Activated CD4-positive, alpha-beta memory T cell treated with anti-CD3 and anti-CD28 coated beads for 36 hours (primary cell): ENCODE measurements at regions not wholly inside any gene's neighbourhood (a gene's known extent, or its start where the extent isn't known, plus 50 kb on each side); places are given as distances from the start of the nearest gene placed in this dataset.

ENCODE experiments used
- CTCF ChIA-PET: fragments of 350-600 bp; sonication (Branson Sonifier 250); formaldehyde crosslinking; loops from one replicate; lab custom pipeline; 2021; ENCODE audit warnings: antibody characterized with exemption, inconsistent platforms; lab: Charles Lee
- POLR2A ChIA-PET: fragments of 350-600 bp; sonication (Branson Sonifier 250); formaldehyde crosslinking; loops from one replicate; lab custom pipeline; 2021; ENCODE audit warnings: antibody characterized with exemption; lab: Charles Lee
- DNase-seq: peaks from one replicate; pipeline ENCODE4 v3.0.0-alpha.2; 2020
- H3K27ac Mint-ChIP-seq: one replicate; pipeline ENCODE4 v1.8.0; 2021; ENCODE audit warnings: mixed read lengths
- H3K27me3 Mint-ChIP-seq: one replicate; pipeline ENCODE4 v1.8.0; 2021; ENCODE audit warnings: mixed read lengths
- H3K36me3 Mint-ChIP-seq: one replicate; pipeline ENCODE4 v1.8.0; 2021; ENCODE audit warnings: mixed read lengths
- H3K4me1 Mint-ChIP-seq: one replicate; pipeline ENCODE4 v1.8.0; 2021; ENCODE audit warnings: low read depth, mixed read lengths
- H3K4me3 Mint-ChIP-seq: one replicate; pipeline ENCODE4 v1.8.0; 2021; ENCODE audit warnings: mild to moderate bottlenecking, mixed read lengths
- H3K9me3 Mint-ChIP-seq: one replicate; pipeline ENCODE4 v1.8.0; 2021; ENCODE audit warnings: mixed read lengths
- intact Hi-C: fragments of 100-400 bp; cut with micrococcal nuclease; formaldehyde crosslinking; loops from one replicate; pipeline ENCODE4 v1.15.1; 2023

DNA sequence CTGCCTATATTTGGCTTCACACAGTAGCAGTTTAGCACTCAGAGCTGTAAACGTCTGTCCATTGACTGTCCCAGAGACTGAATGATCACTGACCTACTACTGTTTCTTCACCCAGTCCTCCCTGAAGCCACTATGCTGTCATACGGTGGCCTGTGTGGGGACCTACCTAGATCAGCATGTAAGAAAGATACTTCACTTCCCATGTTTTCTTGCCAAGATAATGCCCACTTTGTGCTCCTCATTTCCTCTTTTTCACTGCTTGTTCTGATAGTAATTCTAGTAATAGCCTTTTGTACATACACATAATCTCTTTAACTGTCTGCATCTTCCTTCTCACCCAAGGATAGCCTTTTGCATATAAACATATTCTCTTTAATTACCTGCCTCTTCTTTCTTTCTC lies 109.9 kb upstream of the TIAM2 start:
- Mint-ChIP-seq H3K27me3 (no peaks in the 10 kb centered on the region), H3K4me1 (no peaks in the 10 kb centered on the region), H3K4me3 (no peak overlapping the region), H3K9me3 (no peaks in the 10 kb centered on the region), H3K36me3 (peaks cover 5% of the 10 kb centered on the region), H3K27ac (no peak overlapping the region)
- POLR2A ChIA-PET, result no interaction called here
- DNase-seq, result no peak
- CTCF ChIA-PET, result no interaction called here
- intact Hi-C loops, result no loop called here

DNA sequence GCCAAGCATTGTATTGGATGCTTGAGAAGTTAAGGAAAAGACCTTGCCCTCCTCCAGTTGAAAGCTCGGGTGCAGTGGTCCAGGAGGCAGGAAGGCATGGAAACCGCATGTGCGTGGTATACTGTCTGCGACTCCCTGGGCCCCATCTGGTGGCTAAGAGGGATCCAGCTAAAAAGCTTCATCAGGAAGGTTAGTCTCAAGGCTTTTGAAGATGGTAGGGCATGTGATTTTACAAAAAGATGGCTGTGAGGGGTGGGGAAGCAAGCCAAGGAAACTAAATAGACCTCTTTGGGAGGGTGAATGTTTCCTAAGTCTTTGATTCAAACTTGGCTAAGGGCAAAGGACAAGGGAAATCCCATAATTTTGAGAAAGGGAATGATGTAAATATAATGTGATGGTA lies 109.1 kb upstream of the TIAM2 start:
- CTCF ChIA-PET, result no interaction called here
- no peaks in the 10 kb centered on the region for H3K9me3 Mint-ChIP-seq
- POLR2A ChIA-PET, result no interaction called here
- H3K4me1 Mint-ChIP-seq, result peaks cover 4% of the 10 kb centered on the region
- no peaks in the 10 kb centered on the region for H3K27me3 Mint-ChIP-seq
- DNase-seq, result no peak
- H3K27ac Mint-ChIP-seq, result no peak overlapping the region
- intact Hi-C loops, result no loop called here
- H3K36me3 Mint-ChIP-seq, result peaks cover 5% of the 10 kb centered on the region
- no peak overlapping the region for H3K4me3 Mint-ChIP-seq

DNA sequence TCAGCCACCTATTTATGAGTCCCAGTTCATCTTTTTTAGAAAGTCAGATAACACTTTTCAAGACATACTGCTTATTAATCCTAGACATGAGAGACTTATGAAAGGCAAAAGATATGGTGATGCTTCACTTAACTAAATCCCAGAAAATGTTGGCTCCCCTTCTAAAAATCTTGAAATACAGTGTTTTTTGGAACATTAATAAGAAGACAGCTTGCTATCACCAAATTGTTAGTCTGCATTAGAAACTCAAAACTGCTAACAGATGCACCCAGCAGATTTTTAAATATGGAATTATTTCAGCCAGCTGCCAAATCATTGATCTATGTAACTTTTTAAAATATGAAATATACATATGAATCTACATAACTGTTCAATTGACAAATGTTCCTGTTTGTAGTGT lies 108.6 kb upstream of the TIAM2 start:
- Mint-ChIP-seq H3K4me3 (no peak overlapping the region), H3K36me3 (peaks cover 5% of the 10 kb centered on the region), H3K27ac (no peak overlapping the region), H3K27me3 (no peaks in the 10 kb centered on the region), H3K9me3 (no peaks in the 10 kb centered on the region), H3K4me1 (peaks cover 5% of the 10 kb centered on the region)
- POLR2A ChIA-PET, result no interaction called here
- CTCF ChIA-PET, result interaction anchor here (1.2 kb wide), 1 partner anchor 211 kb away, joined by 3 read pairs; no protein-coding TSS in a partner anchor
- DNase-seq, result no peak
- intact Hi-C loops, result no loop called here

DNA sequence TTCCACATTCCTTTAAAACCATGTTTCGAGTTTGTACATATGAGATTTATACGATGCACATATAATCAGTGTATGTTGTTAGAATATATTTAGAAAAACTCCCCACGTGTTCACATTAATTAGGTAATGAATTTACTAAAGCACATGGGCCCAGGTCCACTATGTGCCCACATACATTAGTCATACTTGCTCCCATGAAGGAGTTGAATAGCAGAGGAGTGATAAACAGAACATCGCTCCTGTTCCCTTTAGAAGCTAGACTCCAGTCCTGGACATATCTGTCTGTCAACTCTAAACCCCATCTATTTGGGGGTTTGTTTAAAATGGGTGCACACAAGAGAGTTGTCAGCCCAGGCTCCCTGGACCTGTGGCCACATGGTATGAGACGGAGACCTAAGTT lies 108.1 kb upstream of the TIAM2 start:
- CTCF ChIA-PET, result interaction anchor here (1.2 kb wide), 1 partner anchor 211 kb away, joined by 3 read pairs; no protein-coding TSS in a partner anchor
- Mint-ChIP-seq H3K4me3 (no peak overlapping the region), H3K36me3 (peaks cover 5% of the 10 kb centered on the region), H3K27me3 (no peaks in the 10 kb centered on the region), H3K27ac (no peak overlapping the region), H3K4me1 (peaks cover 5% of the 10 kb centered on the region), H3K9me3 (no peaks in the 10 kb centered on the region)
- POLR2A ChIA-PET, result no interaction called here
- intact Hi-C loops, result no loop called here
- no peak for DNase-seq

- no peak overlapping the region for H3K4me3 Mint-ChIP-seq
- no peak overlapping the region for H3K27ac Mint-ChIP-seq
- CTCF ChIA-PET, result no interaction called here
- intact Hi-C loops, result no loop called here
- peaks cover under 1% of the 10 kb centered on the region for H3K36me3 Mint-ChIP-seq
- H3K27me3 Mint-ChIP-seq, result no peaks in the 10 kb centered on the region
- H3K4me1 Mint-ChIP-seq, result peaks cover 5% of the 10 kb centered on the region
- H3K9me3 Mint-ChIP-seq, result no peaks in the 10 kb centered on the region
- POLR2A ChIA-PET, result no interaction called here
- DNase-seq, result no peak
These were observed 106.5 kb upstream of the TIAM2 start for GRCh38 chr6:154888421-154889295.

GRCh38 chr6:154890874-154891273 lies 104.2 kb upstream of the TIAM2 start:
- Mint-ChIP-seq H3K36me3 (no peaks in the 10 kb centered on the region), H3K27ac (no peak overlapping the region), H3K27me3 (no peaks in the 10 kb centered on the region), H3K9me3 (no peaks in the 10 kb centered on the region), H3K4me3 (no peak overlapping the region), H3K4me1 (peaks cover 5% of the 10 kb centered on the region)
- ChIA-PET POLR2A (no interaction called here), CTCF (interaction anchor here (0.7 kb wide), 1 partner anchor 286 kb away, joined by 3 read pairs; no protein-coding TSS in a partner anchor)
- no peak for DNase-seq
- intact Hi-C loops, result no loop called here

GRCh38 chr6:154891901-154892300 lies 103.2 kb upstream of the TIAM2 start:
- no peaks in the 10 kb centered on the region for H3K36me3 Mint-ChIP-seq
- POLR2A ChIA-PET, result no interaction called here

GRCh38 chr6:154893917-154894316 lies 101.2 kb upstream of the TIAM2 start:
- H3K9me3 Mint-ChIP-seq, result no peaks in the 10 kb centered on the region
- intact Hi-C loops, result no loop called here

More at GRCh38 chr6:154891901-154892300, 103.2 kb upstream of the TIAM2 start:
- Mint-ChIP-seq H3K27me3 (no peaks in the 10 kb centered on the region), H3K27ac (no peak overlapping the region), H3K9me3 (no peaks in the 10 kb centered on the region), H3K4me1 (peaks cover 5% of the 10 kb centered on the region), H3K4me3 (no peak overlapping the region)
- no peak for DNase-seq
- intact Hi-C loops, result no loop called here
- CTCF ChIA-PET, result no interaction called here

GRCh38 chr6:154894902-154895301 lies 100.2 kb upstream of the TIAM2 start:
- Mint-ChIP-seq H3K27ac (no peak overlapping the region), H3K27me3 (no peaks in the 10 kb centered on the region), H3K4me1 (peaks cover 5% of the 10 kb centered on the region), H3K9me3 (no peaks in the 10 kb centered on the region), H3K4me3 (no peak overlapping the region), H3K36me3 (no peaks in the 10 kb centered on the region)
- ChIA-PET CTCF (interaction anchor here (1.3 kb wide), 1 partner anchor 34 kb away, joined by 3 read pairs; no protein-coding TSS in a partner anchor), POLR2A (no interaction called here)
- no peak for DNase-seq
- intact Hi-C loops, result no loop called here

More at GRCh38 chr6:154893917-154894316, 101.2 kb upstream of the TIAM2 start:
- Mint-ChIP-seq H3K4me3 (no peak overlapping the region), H3K36me3 (no peaks in the 10 kb centered on the region), H3K27ac (no peak overlapping the region), H3K27me3 (no peaks in the 10 kb centered on the region), H3K4me1 (peaks cover 5% of the 10 kb centered on the region)
- CTCF ChIA-PET, result no interaction called here
- POLR2A ChIA-PET, result no interaction called here
- no peak for DNase-seq

GRCh38 chr6:154895841-154896240 lies 99.3 kb upstream of the TIAM2 start:
- H3K36me3 Mint-ChIP-seq, result no peaks in the 10 kb centered on the region
- H3K27me3 Mint-ChIP-seq, result no peaks in the 10 kb centered on the region

DNA sequence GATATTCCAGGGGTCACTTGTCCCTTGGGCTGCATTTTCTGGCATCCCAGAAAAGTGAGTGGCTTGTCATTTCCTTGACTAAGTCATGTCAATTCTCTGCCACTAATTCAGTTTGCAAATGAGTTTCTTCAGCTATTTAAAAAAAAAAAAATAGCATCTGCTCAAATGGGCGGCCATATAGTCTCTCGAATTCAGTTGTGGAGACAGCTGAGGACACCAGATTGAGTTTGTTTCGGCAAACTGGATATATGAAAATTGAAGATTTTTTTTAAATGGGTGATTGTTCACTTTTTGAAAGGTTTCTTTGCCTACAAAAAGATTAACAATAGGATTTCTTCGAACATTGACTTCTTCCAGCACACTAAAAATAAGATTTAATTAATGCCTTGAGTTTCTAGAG lies 96.3 kb upstream of the TIAM2 start:
- CTCF ChIA-PET, result interaction anchor here (0.6 kb wide), 1 partner anchor 30 kb away, joined by 3 read pairs; no protein-coding TSS in a partner anchor
- Mint-ChIP-seq H3K27ac (no peak overlapping the region), H3K27me3 (no peaks in the 10 kb centered on the region), H3K4me1 (no peaks in the 10 kb centered on the region), H3K36me3 (no peaks in the 10 kb centered on the region), H3K4me3 (no peak overlapping the region), H3K9me3 (no peaks in the 10 kb centered on the region)
- intact Hi-C loops, result no loop called here
- POLR2A ChIA-PET, result no interaction called here
- DNase-seq, result no peak

More at GRCh38 chr6:154895841-154896240, 99.3 kb upstream of the TIAM2 start:
- Mint-ChIP-seq H3K27ac (no peak overlapping the region), H3K9me3 (no peaks in the 10 kb centered on the region), H3K4me1 (peaks cover 2% of the 10 kb centered on the region), H3K4me3 (no peak overlapping the region)
- DNase-seq, result no peak
- intact Hi-C loops, result no loop called here
- ChIA-PET CTCF (interaction anchor here (1.3 kb wide), 1 partner anchor 33 kb away, joined by 3 read pairs; no protein-coding TSS in a partner anchor), POLR2A (no interaction called here)

GRCh38 chr6:154899824-154900463 lies 95.2 kb upstream of the TIAM2 start:
- CTCF ChIA-PET, result interaction anchor here (0.7 kb wide), 1 partner anchor 8 kb away, joined by 3 read pairs; no protein-coding TSS in a partner anchor

More at GRCh38 chr6:154899824-154900463, 95.2 kb upstream of the TIAM2 start:
- intact Hi-C loops, result no loop called here
- POLR2A ChIA-PET, result no interaction called here
- no peak for DNase-seq
- Mint-ChIP-seq H3K27ac (no peak overlapping the region), H3K4me3 (no peak overlapping the region), H3K27me3 (no peaks in the 10 kb centered on the region), H3K9me3 (no peaks in the 10 kb centered on the region), H3K4me1 (no peaks in the 10 kb centered on the region), H3K36me3 (no peaks in the 10 kb centered on the region)
